HUDEP-2 (cell line): ENCODE measurements at regions not wholly inside any gene's neighbourhood (a gene's known extent, or its start where the extent isn't known, plus 50 kb on each side); places are given as distances from the start of the nearest gene placed in this dataset.

Source experiments
- DNase-seq, 76 experiments: peaks; one replicate each; lab custom pipeline; 2025; ENCODE audit not compliant: unreplicated experiment in 76 of 76; lab: John Stamatoyannopoulos, UW

- DNase-seq, result no peak
Measured at GRCh38 chr17:77908501-77908900, 50.0 kb upstream of the TNRC6C start.
